ENCODE measurements at regions not wholly inside any gene's neighbourhood (a gene's known extent, or its start where the extent isn't known, plus 50 kb on each side); places are given as distances from the start of the nearest gene placed in this dataset.
"Not testable (repeated sequence)": the region's sequence is repeated elsewhere in the genome, so short reads cannot be mapped to it uniquely, and the experiment has no call there.

- DNase-seq = no peak
These were observed 576.5 kb upstream of the EDIL3 start for GRCh38 chr5:84961193-84961592.

- no peak for DNase-seq
These were observed 577.2 kb upstream of the EDIL3 start for GRCh38 chr5:84961903-84962302.

DNA sequence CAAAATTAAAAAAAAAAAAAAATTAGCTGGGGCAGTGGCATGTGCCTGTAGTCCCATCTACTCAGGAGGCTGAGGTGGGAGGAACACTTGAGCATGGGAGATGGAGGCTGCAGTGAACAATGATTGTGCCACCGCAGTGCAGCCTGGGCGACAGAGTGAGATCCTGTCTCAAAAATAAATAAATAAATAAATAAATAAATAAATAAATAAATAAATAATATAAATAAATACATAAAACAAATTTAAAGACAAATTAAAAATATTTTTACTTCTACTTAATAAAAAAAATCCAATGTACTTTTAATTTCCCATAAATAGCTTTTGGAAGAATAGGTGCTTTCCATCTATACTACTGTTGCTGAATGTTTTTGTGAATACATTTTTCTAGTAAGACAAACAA lies 598.4 kb upstream of the EDIL3 start:
- DNase-seq = no peak

GRCh38 chr5:84985148-84985547 lies 600.5 kb upstream of the EDIL3 start:
- DNase-seq = no peak

GRCh38 chr5:84986688-84987087 lies 602.0 kb upstream of the EDIL3 start:
- no peak for DNase-seq

GRCh38 chr5:85000671-85001070 lies 616.0 kb upstream of the EDIL3 start:
- DNase-seq = no peak

DNA sequence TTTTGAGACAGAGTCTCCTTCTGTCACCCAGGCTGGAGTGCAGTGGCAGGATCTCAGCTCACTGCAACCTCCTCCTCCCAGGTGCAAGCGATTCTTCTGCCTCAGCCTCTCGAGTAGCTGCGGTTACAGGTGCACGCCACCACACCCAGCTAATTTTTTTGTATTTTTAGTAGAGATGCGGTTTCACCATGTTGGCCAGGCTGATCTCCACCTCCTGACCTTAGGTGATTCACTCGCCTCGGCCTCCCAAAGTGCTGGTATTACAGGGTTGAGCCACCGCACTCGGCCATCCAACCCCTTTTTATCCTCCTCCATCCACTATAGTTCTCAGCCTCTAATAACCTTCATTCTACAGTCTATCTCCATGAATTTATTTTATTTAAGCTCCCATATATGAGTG lies 617.3 kb upstream of the EDIL3 start:
- DNase-seq = not testable (repeated sequence)

- no peak for DNase-seq
These were observed 625.4 kb upstream of the EDIL3 start for GRCh38 chr5:85010014-85010562.

DNA sequence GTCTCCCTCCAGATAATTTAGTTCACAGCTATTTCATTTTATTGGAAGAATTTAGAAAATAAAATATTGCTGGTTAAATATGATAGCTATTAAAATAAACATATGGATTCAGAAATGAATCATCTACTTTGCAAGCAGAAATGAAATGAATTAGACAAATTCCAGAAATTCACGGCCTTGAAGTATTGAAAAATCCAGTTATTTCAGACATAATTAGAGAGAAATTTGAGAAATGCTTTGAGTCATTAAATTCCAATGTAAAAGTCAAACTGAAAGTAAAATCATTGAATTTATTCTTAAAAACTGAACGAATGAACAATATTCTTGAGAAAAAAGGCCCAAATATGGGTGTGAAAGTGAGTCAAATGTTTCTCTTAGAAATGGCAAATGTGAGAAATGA lies 632.6 kb upstream of the EDIL3 start:
- DNase-seq = no peak

- DNase-seq = no peak
These were observed 645.8 kb upstream of the EDIL3 start for GRCh38 chr5:85030316-85031084.

- DNase-seq = no peak
These were observed 664.3 kb upstream of the EDIL3 start for GRCh38 chr5:85049020-85049419.

GRCh38 chr5:85052826-85053225 lies 668.1 kb upstream of the EDIL3 start:
- no peak for DNase-seq

- DNase-seq = no peak
These were observed 685.3 kb upstream of the EDIL3 start for GRCh38 chr5:85069659-85070640.

- no peak for DNase-seq
These were observed 692.9 kb upstream of the EDIL3 start for GRCh38 chr5:85077581-85077980.

DNA sequence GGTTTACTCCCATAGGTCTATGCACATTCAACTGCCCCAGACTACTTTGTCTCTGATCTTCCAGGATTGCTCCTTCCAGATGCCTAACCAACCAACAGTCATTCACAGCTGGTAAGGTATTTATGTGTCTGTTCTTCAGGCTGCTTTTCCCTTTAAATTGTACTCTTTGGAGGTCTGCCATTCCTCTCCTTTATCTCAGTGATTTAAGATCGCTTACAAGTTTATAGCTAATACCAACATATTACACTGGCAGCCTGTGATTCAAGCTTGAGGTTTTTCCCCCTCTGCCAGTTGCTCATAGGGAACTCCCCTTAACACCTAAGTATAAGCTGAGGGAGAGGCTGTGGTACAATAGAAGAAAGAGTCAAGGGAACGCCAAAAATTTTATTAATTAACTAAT lies 711.7 kb upstream of the EDIL3 start:
- no peak for DNase-seq

- DNase-seq = no peak
These were observed 723.8 kb upstream of the EDIL3 start for GRCh38 chr5:85108471-85108870.

- no peak for DNase-seq
These were observed 724.9 kb upstream of the EDIL3 start for GRCh38 chr5:85109616-85110015.

GRCh38 chr5:85132269-85132668 lies 747.6 kb upstream of the EDIL3 start:
- no peak for DNase-seq

DNA sequence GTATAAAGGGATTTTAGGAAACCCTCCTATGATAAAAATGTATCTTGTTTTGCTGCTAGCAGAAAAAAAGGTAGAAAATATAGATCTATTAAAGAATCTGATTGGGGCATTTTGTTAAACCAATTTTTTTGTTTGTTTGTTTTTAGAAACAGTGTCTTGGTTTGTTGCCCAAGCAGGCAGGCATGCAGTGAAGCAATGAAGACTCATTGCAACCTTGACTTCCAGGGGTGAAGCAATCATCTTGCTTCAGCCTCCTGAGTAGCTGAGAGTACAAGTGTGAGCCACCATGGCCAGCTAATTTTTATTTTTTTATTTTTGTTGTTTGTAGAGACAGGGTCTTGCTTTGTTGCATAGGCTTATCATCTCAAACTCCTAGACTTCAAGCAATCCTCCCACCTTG lies 755.8 kb upstream of the EDIL3 start:
- no peak for DNase-seq

DNA sequence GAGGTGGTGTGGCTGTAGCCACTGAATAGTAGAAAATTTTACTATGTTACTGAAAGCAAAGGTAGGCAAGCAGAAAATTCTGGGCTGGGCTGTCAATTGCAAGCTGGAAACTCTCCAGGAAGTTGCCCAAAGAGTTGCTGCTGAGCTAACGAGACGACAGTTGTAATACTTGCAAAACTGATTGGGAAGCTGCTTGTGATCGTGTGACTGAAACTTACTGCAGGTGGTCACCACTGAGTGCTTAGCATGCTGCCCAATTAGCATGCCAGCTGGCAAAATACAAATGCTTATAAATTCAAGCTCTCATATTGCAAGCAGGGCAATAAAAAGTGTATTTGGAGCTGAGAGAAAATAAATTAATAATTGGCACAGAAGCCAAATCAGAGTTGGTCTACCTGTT lies 758.5 kb upstream of the EDIL3 start:
- no peak for DNase-seq

- no peak for DNase-seq
These were observed 764.0 kb upstream of the EDIL3 start for GRCh38 chr5:85148701-85149100.

DNA sequence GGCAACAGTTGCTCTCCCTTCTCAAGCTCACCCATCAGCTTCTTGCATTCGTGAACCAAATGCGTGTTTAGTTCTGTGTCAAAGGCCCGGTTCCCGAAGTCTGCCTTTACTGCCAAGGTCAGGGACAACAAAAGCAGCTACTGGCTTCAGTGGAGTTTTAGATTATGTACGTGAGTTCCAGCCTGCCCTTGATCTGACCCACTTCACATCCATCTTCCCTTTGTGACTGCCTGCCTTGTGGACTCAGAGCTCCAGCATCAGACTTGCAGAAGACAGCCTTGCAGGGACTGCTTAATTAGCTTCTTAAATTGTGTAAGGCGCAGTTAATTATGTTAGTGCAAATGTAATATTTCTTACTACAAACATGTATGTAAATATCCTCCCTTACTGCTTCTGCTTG lies 774.7 kb upstream of the EDIL3 start:
- DNase-seq = no peak

GRCh38 chr5:85168474-85168873 lies 783.8 kb upstream of the EDIL3 start:
- DNase-seq = no peak

DNA sequence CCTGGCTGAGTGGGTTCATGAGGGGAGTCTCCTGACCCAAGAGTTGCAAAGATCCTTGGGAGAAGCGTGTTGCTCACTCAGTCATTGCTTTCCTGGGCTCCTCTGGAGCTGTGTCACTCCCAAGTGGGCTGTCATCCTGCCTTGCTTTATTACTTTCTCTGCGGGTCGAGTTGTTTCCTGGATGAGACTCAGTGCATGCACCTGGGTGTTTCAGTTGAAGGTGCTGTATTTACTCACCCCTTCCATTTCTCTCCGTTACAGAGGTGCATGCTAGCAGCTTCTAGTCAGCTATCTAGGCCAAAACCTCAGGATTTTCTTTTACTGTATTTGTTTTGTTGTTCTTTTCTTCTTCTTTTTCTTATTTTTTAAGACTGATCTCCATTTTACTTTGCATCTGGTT lies 785.5 kb upstream of the EDIL3 start:
- DNase-seq = no peak
